ENCODE measurements at regions not wholly inside any gene's neighbourhood (a gene's known extent, or its start where the extent isn't known, plus 50 kb on each side); places are given as distances from the start of the nearest gene placed in this dataset.
"Not testable (repeated sequence)": the region's sequence is repeated elsewhere in the genome, so short reads cannot be mapped to it uniquely, and the experiment has no call there.

GRCh38 chr4:151850791-151851213 lies 90.0 kb upstream of the GATB start:
- WGBS, 4 donors, result 69 to 81% (median 77%) methylated on average over 2 of the region's 2 CpGs
- intact Hi-C loops (cut with DNase I), result no loop called here

GRCh38 chr4:151845551-151845950 lies 84.7 kb upstream of the GATB start:
- H3K36me3 ChIP-seq; H3K27me3 ChIP-seq; ATAC-seq; DNase-seq; intact Hi-C loops (cut with DNase I); H3K4me1 ChIP-seq; H3K4me3 ChIP-seq; H3K27ac ChIP-seq: not testable (repeated sequence)
- H3K9me3 ChIP-seq, result peaks cover 0 to 15% (median 0%) of the 10 kb centered on the region in 12 donors
- 88 to 97% (median 95%) methylated on average over 3 of the region's 3 CpGs for WGBS, 4 donors

More at GRCh38 chr4:151850791-151851213, 90.0 kb upstream of the GATB start:
- no peaks in the 10 kb centered on the region for H3K36me3 ChIP-seq
- TF ChIP-seq CTCF (IDR thresholded peaks at IDR 0.05) (no peak), POLR2A (IDR thresholded peaks at IDR 0.05) (no peak)
- DNase-seq (no peak), ATAC-seq (no peak)
- no peak overlapping the region for H3K27ac ChIP-seq
- no peaks in the 10 kb centered on the region for H3K4me1 ChIP-seq
- H3K27me3 ChIP-seq, result no peaks in the 10 kb centered on the region
- no peak overlapping the region for H3K4me3 ChIP-seq
- peaks cover 0 to 11% (median 0%) of the 10 kb centered on the region in 12 donors for H3K9me3 ChIP-seq

- Histone ChIP-seq H3K9me3 (peaks cover 0 to 7% (median 0%) of the 10 kb centered on the region in 12 donors), H3K36me3 (no peaks in the 10 kb centered on the region), H3K27me3 (peaks cover 0 to 4% (median 0%) of the 10 kb centered on the region in 9 donors), H3K27ac (no peak overlapping the region), H3K4me3 (no peak overlapping the region), H3K4me1 (peaks cover 0 to 5% (median 0%) of the 10 kb centered on the region in 12 donors)
- WGBS, 4 donors, result 61 to 82% (median 66%) methylated on average over 4 of the region's 4 CpGs
- no peak for TF ChIP-seq POLR2A (IDR thresholded peaks at IDR 0.05)
- TF ChIP-seq CTCF (IDR thresholded peaks at IDR 0.05), result no peak
- peak in 3 of 4 donors; percentile 14 to 80 (median 64) for ATAC-seq
- DNase-seq, result peak in 1 of 5 donors; percentile 49
- intact Hi-C loops (cut with DNase I), result no loop called here
Measured at GRCh38 chr4:151842430-151843079, 81.7 kb upstream of the GATB start.

- TF ChIP-seq CTCF (IDR thresholded peaks at IDR 0.05), result no peak
- WGBS, 4 donors, result 71 to 88% (median 75%) methylated on average over 10 of the region's 10 CpGs
Measured at GRCh38 chr4:151841107-151841506, 80.3 kb upstream of the GATB start.

GRCh38 chr4:151835467-151835866 lies 74.7 kb upstream of the GATB start:
- Histone ChIP-seq H3K27ac (no peak overlapping the region), H3K36me3 (no peaks in the 10 kb centered on the region), H3K27me3 (no peaks in the 10 kb centered on the region), H3K4me3 (no peak overlapping the region), H3K9me3 (no peaks in the 10 kb centered on the region), H3K4me1 (peaks cover 0 to 4% (median 0%) of the 10 kb centered on the region in 12 donors)
- DNase-seq (no peak), ATAC-seq (no peak)
- intact Hi-C loops (cut with DNase I), result no loop called here
- TF ChIP-seq POLR2A (IDR thresholded peaks at IDR 0.05) (no peak), CTCF (IDR thresholded peaks at IDR 0.05) (no peak)
- 83 to 94% (median 90%) methylated on average over 2 of the region's 2 CpGs for WGBS, 4 donors

More at GRCh38 chr4:151841107-151841506, 80.3 kb upstream of the GATB start:
- ATAC-seq (no peak), DNase-seq (no peak)
- peaks cover 0 to 4% (median 0%) of the 10 kb centered on the region in 9 donors for H3K27me3 ChIP-seq
- H3K27ac ChIP-seq, result no peak overlapping the region
- intact Hi-C loops (cut with DNase I), result no loop called here
- H3K4me1 ChIP-seq, result peaks cover 0 to 5% (median 0%) of the 10 kb centered on the region in 12 donors
- no peak overlapping the region for H3K4me3 ChIP-seq
- H3K36me3 ChIP-seq, result no peaks in the 10 kb centered on the region
- peaks cover 0 to 7% (median 0%) of the 10 kb centered on the region in 12 donors for H3K9me3 ChIP-seq
